ENCODE measurements at regions not wholly inside any gene's neighbourhood (a gene's known extent, or its start where the extent isn't known, plus 50 kb on each side); places are given as distances from the start of the nearest gene placed in this dataset.

GRCh38 chr20:57878786-57879424 lies 169.1 kb upstream of the PMEPA1 start:
- 84 to 91% methylated on average over 3 to 6 of the region's 8 CpGs for WGBS, 2 donors
- Histone ChIP-seq H3K27me3 (peaks cover 0 to 8% (median 0%) of the 10 kb centered on the region in 4 donors), H3K9me3 (no peaks in the 10 kb centered on the region), H3K4me1 (peaks cover 0 to 20% (median 0%) of the 10 kb centered on the region in 3 donors), H3K4me3 (no peak overlapping the region), H3K27ac (peak overlapping the region in 1 of 4 donors; percentile 65), H3K36me3 (no peaks in the 10 kb centered on the region)
- intact Hi-C loops (cut with DNase I): no loop called here
- no peak for DNase-seq
- no peak for TF ChIP-seq POLR2A (IDR thresholded peaks at IDR 0.05)
- TF ChIP-seq CTCF (IDR thresholded peaks at IDR 0.05): no peak

GRCh38 chr20:57877995-57878394 lies 168.2 kb upstream of the PMEPA1 start:
- H3K4me1 ChIP-seq: peaks cover 0 to 20% (median 0%) of the 10 kb centered on the region in 3 donors
- TF ChIP-seq CTCF (IDR thresholded peaks at IDR 0.05) (no peak), POLR2A (IDR thresholded peaks at IDR 0.05) (no peak)
- H3K27ac ChIP-seq: no peak overlapping the region
- H3K36me3 ChIP-seq: no peaks in the 10 kb centered on the region
- H3K27me3 ChIP-seq: peaks cover 0 to 8% (median 0%) of the 10 kb centered on the region in 4 donors
- no peak for DNase-seq
- no peak overlapping the region for H3K4me3 ChIP-seq
- H3K9me3 ChIP-seq: no peaks in the 10 kb centered on the region
- intact Hi-C loops (cut with DNase I): no loop called here
- 69 to 84% methylated on average over 4 of the region's 4 CpGs for WGBS, 2 donors

GRCh38 chr20:57877131-57877824 lies 167.5 kb upstream of the PMEPA1 start:
- intact Hi-C loops (cut with DNase I): no loop called here
- 53 to 63% methylated on average over 15 to 16 of the region's 16 CpGs for WGBS, 2 donors
- H3K4me1 ChIP-seq: peaks cover 0 to 20% (median 0%) of the 10 kb centered on the region in 3 donors
- no peaks in the 10 kb centered on the region for H3K9me3 ChIP-seq
- TF ChIP-seq POLR2A (IDR thresholded peaks at IDR 0.05) (no peak), CTCF (IDR thresholded peaks at IDR 0.05) (no peak)
- peaks cover 0 to 8% (median 0%) of the 10 kb centered on the region in 4 donors for H3K27me3 ChIP-seq
- H3K4me3 ChIP-seq: no peak overlapping the region
- no peak overlapping the region for H3K27ac ChIP-seq
- H3K36me3 ChIP-seq: no peaks in the 10 kb centered on the region
- DNase-seq: no peak

GRCh38 chr20:57876163-57876562 lies 166.3 kb upstream of the PMEPA1 start:
- TF ChIP-seq CTCF (IDR thresholded peaks at IDR 0.05): no peak
- TF ChIP-seq POLR2A (IDR thresholded peaks at IDR 0.05): no peak
- H3K27me3 ChIP-seq: peaks cover 0 to 10% (median 0%) of the 10 kb centered on the region in 4 donors

GRCh38 chr20:57874141-57874540 lies 164.3 kb upstream of the PMEPA1 start:
- H3K36me3 ChIP-seq: no peaks in the 10 kb centered on the region
- H3K4me1 ChIP-seq: no peaks in the 10 kb centered on the region
- H3K9me3 ChIP-seq: no peaks in the 10 kb centered on the region
- no peak overlapping the region for H3K27ac ChIP-seq
- no peak overlapping the region for H3K4me3 ChIP-seq
- WGBS, 2 donors: 98 to 100% methylated on average over 3 to 6 of the region's 7 CpGs
- intact Hi-C loops (cut with DNase I): no loop called here
- peaks cover 0 to 27% (median 0%) of the 10 kb centered on the region in 4 donors for H3K27me3 ChIP-seq
- no peak for TF ChIP-seq POLR2A (IDR thresholded peaks at IDR 0.05)
- TF ChIP-seq CTCF (IDR thresholded peaks at IDR 0.05): no peak
- DNase-seq: no peak

More at GRCh38 chr20:57876163-57876562, 166.3 kb upstream of the PMEPA1 start:
- H3K4me1 ChIP-seq: peaks cover 0 to 12% (median 0%) of the 10 kb centered on the region in 3 donors
- no peak overlapping the region for H3K4me3 ChIP-seq
- no peaks in the 10 kb centered on the region for H3K36me3 ChIP-seq
- intact Hi-C loops (cut with DNase I): no loop called here
- WGBS, 2 donors: 78 to 100% methylated on average over 2 to 4 of the region's 4 CpGs
- H3K27ac ChIP-seq: no peak overlapping the region
- no peaks in the 10 kb centered on the region for H3K9me3 ChIP-seq
- no peak for DNase-seq

Data from esophagus squamous epithelium (tissue), 5 donors.